MM.1S (cell line): ENCODE measurements at regions not wholly inside any gene's neighbourhood (a gene's known extent, or its start where the extent isn't known, plus 50 kb on each side); places are given as distances from the start of the nearest gene placed in this dataset.

ENCODE experiments used
- DNase-seq: peaks from one replicate; pipeline ENCODE4 v3.0.0-alpha.2; 2015
- H2AFZ ChIP-seq: fragments of 300-600 bp; sonication (generic); 2 replicates; pipeline ENCODE4 v1.6.0; 2016; ENCODE audit warnings: antibody characterized with exemption, low read length
- H3F3A ChIP-seq: fragments of 300-600 bp; sonication (generic); 2 replicates; pipeline ENCODE4 v1.6.1; 2016; ENCODE audit warnings: mild to moderate bottlenecking, antibody characterized with exemption, low read length, moderate library complexity, mixed read lengths; ENCODE audit not compliant: insufficient read depth
- H3K27ac ChIP-seq: fragments of 300-600 bp; sonication (generic); 2 replicates; pipeline ENCODE4 v1.5.1; 2016; ENCODE audit warnings: mild to moderate bottlenecking, low read length
- H3K27me3 ChIP-seq: fragments of 300-600 bp; sonication (generic); replicated peaks from 2 replicates; pipeline ENCODE4 v1.6.0; 2016; ENCODE audit warnings: low read length; ENCODE audit not compliant: insufficient read depth
- H3K36me3 ChIP-seq: fragments of 300-600 bp; sonication (generic); replicated peaks from 2 replicates; pipeline ENCODE4 v1.6.1; 2016; ENCODE audit warnings: mild to moderate bottlenecking, low read length, mixed read lengths; ENCODE audit not compliant: insufficient read depth
- H3K4me1 ChIP-seq: fragments of 300-600 bp; sonication (generic); 2 replicates; pipeline ENCODE4 v1.6.1; 2016; ENCODE audit warnings: low read length, mixed read lengths
- H3K4me2 ChIP-seq: fragments of 300-600 bp; sonication (generic); 2 replicates; pipeline ENCODE4 v1.6.0; 2016; ENCODE audit warnings: low read depth, low read length
- H3K4me3 ChIP-seq: fragments of 300-600 bp; sonication (generic); 2 replicates; pipeline ENCODE4 v1.5.1; 2016; ENCODE audit warnings: low read length, mixed read lengths
- H3K79me2 ChIP-seq: fragments of 300-600 bp; sonication (generic); 2 replicates; pipeline ENCODE4 v1.6.1; 2016; ENCODE audit warnings: mixed run types, low read length, mixed read lengths
- H3K9ac ChIP-seq: fragments of 300-600 bp; sonication (generic); 2 replicates; pipeline ENCODE4 v1.6.1; 2016; ENCODE audit warnings: low read length, mixed read lengths
- H3K9me2 ChIP-seq: fragments of 300-600 bp; sonication (generic); replicated peaks from 2 replicates; pipeline ENCODE4 v1.6.1; 2016; ENCODE audit warnings: mild to moderate bottlenecking, low read length, mixed read lengths; ENCODE audit not compliant: insufficient read depth
- H3K9me3 ChIP-seq: fragments of 300-600 bp; sonication (generic); replicated peaks from 2 replicates; pipeline ENCODE4 v1.6.1; 2016; ENCODE audit warnings: mild to moderate bottlenecking, low read length, mixed read lengths; ENCODE audit not compliant: insufficient read depth
- H4K20me1 ChIP-seq: fragments of 300-600 bp; sonication (generic); 2 replicates; pipeline ENCODE4 v1.6.1; 2016; ENCODE audit warnings: mild to moderate bottlenecking, low read length, moderate library complexity, mixed read lengths; ENCODE audit not compliant: insufficient read depth
- CTCF ChIP-seq: fragments of 300-600 bp; sonication (generic); IDR thresholded peaks from 2 replicates; pipeline ENCODE4 v1.5.1; 2016; ENCODE audit warnings: antibody characterized with exemption, low read length, mixed read lengths
- EZH2 ChIP-seq: fragments of 300-600 bp; sonication (generic); optimal IDR thresholded peaks from 2 replicates; pipeline ENCODE3; 2017; ENCODE audit warnings: low read depth, mild to moderate bottlenecking, antibody characterized with exemption, low read length, mixed read lengths
- EZH2phosphoT487 ChIP-seq: fragments of 300-600 bp; sonication (generic); IDR thresholded peaks from 2 replicates; pipeline ENCODE4 v1.6.1; 2018; ENCODE audit warnings: antibody characterized with exemption, low read length

- H3K27ac ChIP-seq, result no peak overlapping the region
- no peaks in the 10 kb centered on the region for H3K9me2 ChIP-seq
- H4K20me1 ChIP-seq, result no peaks in the 10 kb centered on the region
- no peak overlapping the region for H3K4me3 ChIP-seq
- TF ChIP-seq EZH2phosphoT487 (no peak), CTCF (no peak), EZH2 (no peak)
- no peak for DNase-seq
- no peak overlapping the region for H3K4me2 ChIP-seq
- H3K27me3 ChIP-seq, result no peaks in the 10 kb centered on the region
- no peaks in the 10 kb centered on the region for H3K36me3 ChIP-seq
- no peak overlapping the region for H3K9ac ChIP-seq
- H2AFZ ChIP-seq, result no peak overlapping the region
- no peaks in the 10 kb centered on the region for H3F3A ChIP-seq
- no peaks in the 10 kb centered on the region for H3K9me3 ChIP-seq
- no peaks in the 10 kb centered on the region for H3K79me2 ChIP-seq
- H3K4me1 ChIP-seq, result no peaks in the 10 kb centered on the region
Measured at GRCh38 chr5:25744908-25745307, 1100.1 kb upstream of the CDH10 start.

GRCh38 chr5:25716680-25717079 is 1071.9 kb upstream of the CDH10 start:
- Histone ChIP-seq H3F3A (no peaks in the 10 kb centered on the region), H2AFZ (no peak overlapping the region), H4K20me1 (no peaks in the 10 kb centered on the region), H3K9me2 (no peaks in the 10 kb centered on the region), H3K9me3 (no peaks in the 10 kb centered on the region), H3K4me1 (no peaks in the 10 kb centered on the region), H3K79me2 (no peaks in the 10 kb centered on the region), H3K27me3 (no peaks in the 10 kb centered on the region), H3K27ac (no peak overlapping the region), H3K4me2 (no peak overlapping the region), H3K36me3 (no peaks in the 10 kb centered on the region), H3K4me3 (no peak overlapping the region), H3K9ac (no peak overlapping the region)
- TF ChIP-seq EZH2phosphoT487 (no peak), CTCF (no peak), EZH2 (no peak)
- no peak for DNase-seq

- peak; percentile 61 for DNase-seq
- H3K4me2 ChIP-seq, result no peak overlapping the region
- no peak overlapping the region for H3K9ac ChIP-seq
- H3K79me2 ChIP-seq, result no peaks in the 10 kb centered on the region
- H4K20me1 ChIP-seq, result no peaks in the 10 kb centered on the region
- H3K9me2 ChIP-seq, result no peaks in the 10 kb centered on the region
- no peaks in the 10 kb centered on the region for H3K27me3 ChIP-seq
- H3F3A ChIP-seq, result no peaks in the 10 kb centered on the region
- no peaks in the 10 kb centered on the region for H3K4me1 ChIP-seq
- no peak overlapping the region for H2AFZ ChIP-seq
- no peak overlapping the region for H3K4me3 ChIP-seq
- no peak for TF ChIP-seq CTCF
- TF ChIP-seq EZH2phosphoT487, result no peak
- TF ChIP-seq EZH2, result no peak
- H3K27ac ChIP-seq, result no peak overlapping the region
- H3K36me3 ChIP-seq, result no peaks in the 10 kb centered on the region
- no peaks in the 10 kb centered on the region for H3K9me3 ChIP-seq
Measured at GRCh38 chr5:25713259-25713658, 1068.5 kb upstream of the CDH10 start.
